ENCODE measurements at regions not wholly inside any gene's neighbourhood (a gene's known extent, or its start where the extent isn't known, plus 50 kb on each side); places are given as distances from the start of the nearest gene placed in this dataset.
"Not testable (repeated sequence)": the region's sequence is repeated elsewhere in the genome, so short reads cannot be mapped to it uniquely, and the experiment has no call there.

DNA sequence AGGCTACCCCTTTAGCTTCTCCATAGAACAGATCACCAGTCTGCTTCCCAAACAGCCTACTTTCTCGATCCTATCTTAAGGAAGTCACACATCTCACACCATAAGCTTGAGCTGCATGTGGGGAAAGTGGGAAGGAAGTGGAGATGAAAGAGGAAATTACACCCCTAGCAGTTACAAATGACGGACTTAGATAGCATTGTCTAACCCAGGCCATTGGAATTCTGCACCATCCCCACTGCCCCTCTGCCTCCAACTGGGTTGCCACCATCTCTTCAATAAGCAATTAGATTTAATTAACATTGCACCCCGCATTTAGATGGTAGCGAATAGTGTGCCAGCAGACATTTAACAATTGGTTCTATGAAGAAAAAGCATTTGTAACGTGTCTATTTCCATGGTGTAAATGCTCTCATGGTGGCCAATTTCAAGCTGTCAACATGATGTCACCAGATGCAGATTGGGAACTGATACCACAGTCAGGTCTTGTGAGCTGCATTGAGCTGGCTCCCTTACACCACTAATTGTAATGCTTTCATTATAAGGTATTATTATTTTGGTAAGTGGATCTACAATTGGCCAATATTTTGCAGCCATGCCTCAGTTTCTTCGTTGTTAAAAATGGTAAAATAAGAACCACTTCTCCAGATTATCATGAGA is 124.7 kb downstream of the CD24 start:
- DNase-seq (ENCODE audit: low read depth in 2 of 2), result no peak

DNA sequence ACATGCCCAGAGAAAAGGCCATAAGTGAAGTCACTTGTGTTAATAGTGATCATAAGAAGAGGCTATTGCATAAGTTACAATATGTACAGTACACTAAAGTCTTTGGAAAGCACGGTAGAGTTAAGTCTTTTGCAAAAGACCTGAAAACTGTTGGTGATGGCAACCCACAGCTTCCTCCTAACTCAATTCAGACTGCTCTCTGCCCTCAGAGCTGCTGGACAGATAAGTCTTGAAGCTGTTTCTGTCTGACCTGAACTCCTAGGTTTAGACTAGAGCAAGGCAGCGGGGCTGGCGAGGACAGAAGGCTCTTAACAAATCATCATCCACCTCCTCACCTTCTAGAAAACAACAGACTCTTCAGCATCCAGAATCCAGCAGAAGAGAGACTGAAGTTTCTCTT is 125.4 kb downstream of the CD24 start:
- DNase-seq (ENCODE audit: low read depth in 2 of 2), result no peak

DNA sequence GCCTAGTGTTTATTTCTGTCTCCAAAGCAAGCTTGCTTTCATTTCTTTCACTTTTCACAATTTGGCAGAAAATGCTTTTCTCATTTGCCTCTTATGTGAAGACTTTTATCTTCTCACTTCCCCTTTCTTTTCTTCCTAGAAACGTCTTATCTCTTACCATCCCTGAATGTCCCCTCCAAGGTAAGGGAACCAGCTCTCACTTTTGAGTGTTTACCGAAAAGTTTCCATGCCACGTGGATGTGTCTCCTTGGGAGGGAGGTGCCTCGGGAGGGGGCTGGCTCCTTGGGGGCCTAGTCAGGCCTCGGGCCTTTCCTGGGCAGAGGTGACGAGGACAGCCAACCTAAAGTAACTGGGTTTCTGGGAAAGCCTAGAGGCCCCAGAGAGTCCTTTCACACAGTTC is 127.4 kb downstream of the CD24 start:
- no peak for DNase-seq (ENCODE audit: low read depth in 2 of 2)

DNA sequence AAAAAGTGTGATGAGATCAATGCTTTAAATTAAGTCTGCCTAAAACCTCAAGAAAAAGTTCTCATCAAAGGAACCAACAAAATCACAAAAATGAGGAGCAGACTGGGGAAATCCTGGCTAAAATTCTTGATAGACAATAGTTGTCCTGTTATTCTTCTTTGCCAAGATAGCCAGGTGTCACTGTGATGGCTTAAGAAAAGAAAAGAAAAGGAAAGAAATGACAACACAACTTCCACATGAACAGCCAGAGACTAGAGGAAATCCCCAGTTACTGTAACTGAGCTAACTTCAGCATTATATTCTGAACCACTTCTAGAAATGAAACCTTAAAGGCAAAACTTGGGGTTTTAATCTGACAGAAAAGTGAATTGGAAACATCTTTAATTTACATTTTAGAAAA is 129.6 kb downstream of the CD24 start:
- no peak for DNase-seq (ENCODE audit: low read depth in 2 of 2)

DNA sequence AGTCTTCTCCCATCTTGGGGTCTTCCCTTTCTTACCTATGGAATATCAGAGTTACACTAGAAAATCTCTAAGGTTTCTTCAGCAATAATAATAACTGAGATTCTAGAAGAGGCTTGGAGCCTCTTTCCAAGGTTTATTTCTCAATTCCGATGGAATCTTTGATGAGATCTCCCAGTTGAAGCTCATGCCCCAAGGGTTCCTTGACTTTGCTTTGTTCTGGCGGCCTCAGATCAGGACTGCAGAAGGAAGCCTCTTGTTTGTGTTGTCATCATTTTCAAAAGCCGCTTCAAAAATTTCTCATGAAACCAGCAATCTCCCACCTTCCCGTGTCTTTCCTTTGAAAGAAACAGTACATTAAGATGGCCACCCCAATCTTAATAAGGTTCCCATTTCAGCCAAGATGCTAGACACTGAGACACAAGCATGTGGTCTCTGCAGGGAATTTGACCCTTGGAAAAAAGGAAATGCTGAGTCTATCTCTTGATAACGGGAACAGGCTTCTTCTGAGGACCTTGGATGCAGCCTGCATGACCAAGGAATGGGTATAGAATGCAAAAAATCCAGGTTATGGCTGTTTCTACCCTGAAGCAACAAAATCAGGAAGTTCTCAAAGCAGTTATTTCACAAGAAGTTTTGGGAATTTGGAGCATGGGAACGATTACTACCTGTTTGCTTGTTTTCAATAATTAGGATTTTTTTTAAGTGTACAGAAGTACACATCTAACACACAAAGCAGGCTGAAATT is 141.6 kb downstream of the CD24 start:
- no peak for DNase-seq (ENCODE audit: low read depth in 2 of 2)

DNA sequence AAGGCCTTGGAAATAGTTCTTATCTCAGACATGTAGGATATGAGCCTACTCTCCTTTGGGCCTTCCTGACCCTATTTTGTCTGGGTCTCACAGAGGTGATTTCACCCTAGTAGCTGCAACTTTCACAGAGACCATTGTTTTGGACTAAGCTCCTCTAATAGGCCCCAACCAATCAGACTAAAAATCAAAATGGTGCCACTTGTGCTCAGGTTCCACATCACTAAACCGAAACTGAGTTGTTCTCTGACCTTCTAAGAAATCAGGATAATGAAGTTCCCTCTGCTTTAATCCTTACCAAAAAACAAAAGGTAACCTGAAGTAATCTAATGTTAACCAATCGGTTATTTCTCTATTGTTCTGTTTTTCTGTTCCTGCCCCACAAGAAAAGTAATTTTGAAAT is 143.6 kb downstream of the CD24 start:
- no peak for DNase-seq (ENCODE audit: low read depth in 2 of 2)

DNA sequence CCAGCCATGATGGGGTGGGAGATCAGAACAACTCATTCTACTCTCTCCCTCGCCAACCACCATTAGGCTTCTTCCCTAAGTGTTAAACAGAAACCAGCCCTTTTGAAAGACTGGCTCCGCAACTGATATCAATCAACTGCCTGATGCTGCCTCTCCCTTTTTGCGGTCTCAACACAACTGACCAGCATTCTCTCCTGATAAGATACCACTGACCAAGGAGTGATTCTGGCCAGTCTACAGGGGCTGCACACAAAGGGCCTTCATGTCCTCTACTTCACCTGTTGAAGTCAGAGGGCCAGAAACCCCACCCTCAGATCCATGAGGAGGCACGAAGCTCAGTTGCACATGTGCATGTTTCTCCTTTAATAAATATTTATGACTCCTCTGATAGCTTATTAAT is 145.1 kb downstream of the CD24 start:
- no peak for DNase-seq (ENCODE audit: low read depth in 2 of 2)

DNA sequence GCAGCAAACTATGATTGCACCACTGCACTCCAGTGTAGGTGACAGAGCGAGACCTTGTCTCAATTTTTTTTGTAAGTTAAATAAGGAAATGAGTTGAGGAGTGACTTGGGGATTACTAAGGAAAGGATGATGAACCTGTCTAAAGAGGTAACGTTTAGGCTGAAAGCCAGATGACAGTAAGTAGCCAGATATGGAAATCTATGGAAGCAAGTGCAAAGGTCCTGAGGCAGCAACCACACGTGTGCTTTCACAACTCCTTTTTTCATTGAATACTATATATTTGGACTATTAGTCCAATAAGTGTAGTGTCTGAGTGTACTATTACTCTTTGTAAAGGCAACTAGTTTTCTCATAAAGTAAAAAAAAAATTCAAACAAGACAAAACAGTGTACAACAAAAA is 147.4 kb downstream of the CD24 start:
- DNase-seq (ENCODE audit: low read depth in 2 of 2), result no peak

DNA sequence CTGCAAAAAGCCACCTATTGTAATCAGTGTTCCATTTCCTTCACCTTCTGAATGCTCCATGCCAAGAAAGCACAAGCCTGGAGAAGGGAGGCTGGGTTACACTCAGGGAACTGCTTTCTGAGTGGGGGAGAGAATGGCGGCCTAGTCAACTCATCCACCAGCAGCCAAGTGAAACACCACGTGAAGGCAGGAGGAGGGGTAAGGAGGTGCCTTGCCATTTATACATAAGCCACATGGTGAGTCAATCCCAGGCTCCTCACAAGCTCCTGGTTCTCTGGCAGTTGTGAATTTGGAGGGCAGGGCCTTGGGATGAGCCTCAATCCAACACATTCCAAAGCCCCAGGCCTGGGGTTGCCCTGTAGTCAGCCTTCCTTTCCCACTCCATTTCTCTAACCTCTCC is 149.4 kb downstream of the CD24 start:
- no peak for DNase-seq (ENCODE audit: low read depth in 2 of 2)

DNA sequence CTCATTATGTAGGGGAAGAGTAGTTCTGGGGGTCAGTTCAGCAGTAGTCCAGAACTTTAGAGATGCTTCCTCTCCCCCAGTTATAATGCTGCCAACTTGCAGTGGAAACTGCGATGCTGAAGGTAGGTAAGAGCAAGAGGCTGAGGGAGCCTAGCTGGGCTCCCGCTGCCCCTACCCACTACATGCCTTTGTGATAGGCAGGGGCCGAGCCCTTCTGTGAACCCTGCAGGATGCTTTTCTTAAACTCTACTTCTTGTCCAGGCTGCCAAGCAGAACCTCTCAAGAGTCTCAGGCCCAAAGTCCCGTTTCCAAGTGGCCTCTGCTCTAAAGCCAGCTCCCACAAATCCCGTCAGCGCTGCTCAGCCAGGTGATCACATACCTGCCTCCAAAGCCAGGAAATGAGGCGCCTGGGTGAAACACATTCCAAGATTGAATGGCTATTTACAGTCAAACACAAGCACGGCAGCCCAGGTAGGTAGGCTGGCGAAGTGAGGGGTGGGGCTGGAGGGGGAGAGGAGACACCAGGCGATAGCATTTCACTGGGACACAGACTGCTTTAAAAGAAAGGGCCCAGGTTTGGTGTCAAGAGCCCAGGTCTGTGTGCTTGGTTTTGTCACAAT is 150.7 kb downstream of the CD24 start:
- DNase-seq (ENCODE audit: low read depth in 2 of 2), result no peak

DNA sequence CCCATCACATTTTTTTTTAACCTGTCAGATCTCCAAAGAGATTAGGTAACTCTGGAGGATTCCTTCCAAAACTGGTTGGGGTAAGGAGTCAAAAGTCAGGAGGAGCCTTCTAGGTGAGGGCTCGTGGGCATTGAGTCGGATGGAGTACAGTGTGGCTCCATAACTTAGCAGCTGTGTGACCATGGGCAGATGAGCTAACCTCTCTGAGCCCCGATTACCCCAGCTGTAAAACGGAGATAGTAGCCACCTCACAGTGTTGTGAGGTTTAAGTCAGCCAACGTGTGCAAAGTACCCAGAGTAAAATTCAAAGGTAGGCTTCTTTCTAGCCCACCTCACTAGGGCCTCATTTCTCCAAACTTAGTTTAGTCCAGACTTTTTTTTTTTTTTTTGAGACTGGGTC is 151.5 kb downstream of the CD24 start:
- DNase-seq (ENCODE audit: low read depth in 2 of 2), result no peak

DNA sequence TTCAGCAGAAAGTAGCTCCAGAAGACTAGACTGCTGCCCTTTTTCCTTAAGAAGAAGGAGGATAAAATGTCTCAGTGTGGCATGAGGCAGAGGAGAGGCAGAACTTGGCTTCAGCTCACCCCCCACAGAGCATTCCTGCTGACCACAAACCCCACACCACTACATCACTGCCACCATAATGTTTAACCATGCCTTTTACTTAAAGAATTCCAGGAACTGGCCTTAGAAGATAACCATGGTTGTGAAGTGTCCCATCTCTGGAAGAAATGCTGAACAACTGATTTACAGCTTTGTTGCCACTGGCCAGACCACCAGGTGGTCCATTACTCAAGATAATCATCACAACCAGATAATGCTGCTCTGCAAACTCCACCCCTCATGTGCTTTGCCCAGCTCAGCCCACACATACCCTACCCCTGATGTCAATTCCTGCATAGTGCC is 154.1 kb downstream of the CD24 start:
- peak; percentile 29 to 33 for DNase-seq (ENCODE audit: low read depth in 2 of 2)

DNA sequence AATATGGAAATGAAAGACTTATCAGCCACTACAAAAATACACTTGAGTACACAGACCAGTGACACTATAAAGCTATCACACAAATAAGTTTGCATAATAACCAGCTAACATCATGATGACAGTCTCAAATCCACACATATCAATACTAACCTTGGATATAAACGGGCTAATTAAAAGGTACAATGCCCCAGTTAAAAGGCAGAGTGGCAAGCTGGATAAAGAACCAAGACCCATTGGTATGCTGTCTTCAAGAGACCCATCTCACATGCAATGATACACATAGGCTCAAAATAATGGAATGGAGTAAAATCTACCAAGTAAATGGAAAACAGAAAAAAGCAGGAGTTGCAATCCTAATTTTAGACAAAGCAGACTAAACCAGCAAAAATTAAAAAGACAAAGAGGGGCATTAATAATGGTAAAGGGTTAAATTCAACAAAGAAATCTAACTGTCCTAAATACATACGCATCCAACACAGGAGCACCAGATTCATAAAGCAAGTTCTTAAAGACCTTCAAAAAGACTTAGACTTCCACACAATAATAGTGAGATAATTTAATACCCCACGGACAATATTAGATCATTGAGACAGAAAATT is 163.3 kb downstream of the CD24 start:
- no peak for DNase-seq (ENCODE audit: low read depth in 2 of 2)

DNA sequence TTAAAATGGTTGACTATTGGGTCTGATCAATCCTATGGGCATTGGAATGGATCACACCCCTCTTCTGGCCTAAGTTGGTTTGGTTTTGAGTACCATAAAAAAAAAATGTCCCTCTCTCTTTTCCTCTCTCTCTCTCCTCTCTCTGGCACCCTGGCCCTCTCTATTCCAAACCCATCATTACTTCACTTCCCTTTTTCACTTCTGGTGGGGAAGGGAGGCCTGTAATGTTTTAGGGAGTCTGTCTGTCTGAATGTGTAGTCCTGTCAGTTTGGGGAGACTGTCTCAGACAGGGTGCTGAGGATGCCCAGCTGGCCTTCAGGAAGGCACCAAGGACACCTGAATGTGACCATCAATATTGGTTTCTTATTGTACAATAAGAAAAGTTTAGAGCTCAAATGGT is 165.8 kb downstream of the CD24 start:
- DNase-seq (ENCODE audit: low read depth in 2 of 2), result no peak

DNA sequence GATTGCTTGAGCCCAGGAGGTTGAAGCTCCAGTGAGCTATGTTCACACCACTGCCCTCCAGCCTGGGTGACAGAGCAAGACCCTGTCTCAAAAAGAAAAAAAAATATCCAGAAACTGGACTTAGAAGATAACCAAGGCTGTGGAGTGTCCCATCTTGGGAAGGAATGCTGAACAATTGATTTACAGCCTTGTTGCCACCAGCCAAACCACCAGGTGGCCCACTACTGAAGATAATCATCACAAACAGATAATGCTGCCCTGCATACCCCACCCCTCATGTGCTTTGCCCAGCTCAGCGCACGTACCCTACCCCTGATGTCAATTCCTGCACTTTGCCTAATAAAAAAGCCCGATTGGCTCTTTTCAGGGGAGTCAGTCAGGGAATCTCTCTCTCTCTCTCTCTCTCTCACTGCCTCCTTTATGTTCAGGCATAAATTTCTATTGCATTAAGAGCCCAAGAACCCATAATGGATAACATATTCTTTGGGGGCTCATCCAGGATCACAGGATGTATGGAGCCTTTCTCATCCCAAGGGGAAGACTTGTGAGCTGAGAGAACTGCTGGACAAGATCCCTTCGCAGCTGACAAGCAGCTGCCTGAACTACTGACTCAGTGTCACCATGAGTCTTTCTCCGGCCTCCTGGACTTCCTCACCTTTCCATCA is 166.4 kb downstream of the CD24 start:
- DNase-seq (ENCODE audit: low read depth in 2 of 2), result no peak

DNA sequence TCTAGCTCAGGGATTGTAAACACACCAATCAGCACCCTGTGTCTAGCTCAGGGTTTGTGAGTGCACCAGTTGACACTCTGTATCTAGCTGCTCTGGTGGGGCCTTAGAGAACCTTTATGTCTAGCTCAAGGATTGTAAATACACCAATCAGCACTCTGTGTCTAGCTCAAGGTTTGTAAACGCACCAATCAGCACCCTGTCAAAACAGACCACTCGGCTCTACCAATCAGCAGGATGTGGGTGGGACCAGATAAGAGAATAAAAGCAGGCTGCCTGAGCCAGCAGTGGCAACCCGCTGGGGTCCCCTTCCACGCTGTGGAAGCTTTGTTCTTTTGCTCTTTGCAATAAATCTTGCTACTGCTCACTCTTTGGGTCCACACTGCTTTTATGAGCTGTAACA is 168.3 kb downstream of the CD24 start:
- DNase-seq (ENCODE audit: low read depth in 2 of 2), result not testable (repeated sequence)

DNA sequence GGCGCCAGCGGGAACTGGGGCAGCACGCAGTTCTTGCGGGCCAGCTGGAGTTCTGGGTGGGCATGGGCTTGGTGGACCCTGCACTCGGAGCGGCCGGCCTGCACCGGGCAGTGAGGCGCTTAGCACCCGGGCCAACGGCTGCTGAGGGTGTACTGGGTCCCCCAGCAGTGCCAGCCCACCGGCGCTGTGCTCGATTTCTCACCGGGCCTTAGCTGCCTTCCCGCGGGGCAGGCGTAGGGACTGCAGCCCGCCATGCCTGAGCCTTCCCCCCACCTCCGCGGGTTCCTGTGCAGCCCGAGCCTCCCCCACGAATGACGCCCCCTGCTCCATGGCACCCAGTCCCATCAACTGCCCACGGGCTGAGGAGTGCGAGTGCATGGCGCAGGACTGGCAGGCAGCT is 168.8 kb downstream of the CD24 start:
- no peak for DNase-seq (ENCODE audit: low read depth in 2 of 2)

DNA sequence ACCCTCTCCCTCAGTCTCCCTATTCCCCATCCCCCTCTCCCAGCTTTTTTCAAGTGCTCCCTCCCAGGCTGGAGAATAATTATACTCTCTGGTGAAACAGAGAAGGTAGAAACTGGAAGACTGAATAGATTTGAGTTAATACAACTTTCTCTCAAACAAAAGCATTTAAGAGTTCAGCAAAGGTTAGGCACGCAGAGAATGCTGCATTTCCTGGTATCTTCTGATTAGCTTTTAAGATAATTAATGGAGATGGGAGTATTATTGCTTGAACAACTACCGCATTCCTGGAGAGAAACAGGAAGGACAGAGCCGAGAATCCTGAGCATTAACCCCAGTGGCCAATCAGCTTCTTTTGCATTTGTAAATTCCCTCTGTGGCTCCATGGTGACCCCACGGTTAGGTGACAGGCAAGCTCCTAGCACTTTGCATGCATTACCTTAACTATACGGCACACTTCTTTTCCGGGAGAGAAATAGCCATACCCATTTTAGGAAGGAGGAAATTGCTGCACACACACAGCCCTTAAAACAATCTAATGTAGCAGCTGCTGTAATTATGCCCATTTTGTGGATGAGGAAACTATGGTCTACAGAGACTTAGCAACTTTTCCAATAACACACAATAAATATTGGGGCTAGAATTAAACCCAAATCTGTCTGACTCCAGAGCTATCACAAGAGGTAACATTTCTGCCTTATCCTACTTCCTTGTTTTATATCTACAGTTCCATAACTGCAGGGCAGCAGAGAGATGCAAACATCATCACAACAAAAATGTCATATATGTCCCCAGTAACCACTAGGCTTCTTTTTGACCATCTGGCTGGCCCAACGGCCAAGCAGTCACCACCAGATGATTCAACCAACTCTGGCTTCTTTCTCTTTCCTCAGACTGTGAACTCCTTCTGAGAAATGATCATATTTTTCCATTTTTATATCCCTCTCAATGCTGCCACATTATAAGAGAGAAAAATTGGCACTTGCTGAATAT is 169.9 kb downstream of the CD24 start:
- no peak for DNase-seq (ENCODE audit: low read depth in 2 of 2)

DNA sequence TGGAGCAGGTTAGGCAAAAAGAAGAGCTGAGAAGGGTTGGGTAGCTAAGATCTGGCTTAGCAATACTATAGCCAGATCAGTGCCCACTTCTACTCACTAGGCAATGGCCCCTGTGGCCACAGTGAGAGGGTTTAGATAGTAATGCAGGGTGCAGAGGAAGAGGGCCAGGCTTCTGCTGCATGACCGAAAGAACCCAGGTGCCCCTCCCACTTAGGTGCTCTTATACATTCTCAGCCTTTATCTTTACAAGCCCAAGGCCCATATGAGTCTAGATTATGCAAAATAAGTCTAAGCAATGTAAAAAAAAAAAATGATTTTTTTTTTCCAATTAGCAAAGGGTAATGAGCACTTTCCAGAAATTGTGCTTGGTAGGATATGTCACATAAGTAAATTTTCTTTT is 171.3 kb downstream of the CD24 start:
- DNase-seq (ENCODE audit: low read depth in 2 of 2), result no peak

DNA sequence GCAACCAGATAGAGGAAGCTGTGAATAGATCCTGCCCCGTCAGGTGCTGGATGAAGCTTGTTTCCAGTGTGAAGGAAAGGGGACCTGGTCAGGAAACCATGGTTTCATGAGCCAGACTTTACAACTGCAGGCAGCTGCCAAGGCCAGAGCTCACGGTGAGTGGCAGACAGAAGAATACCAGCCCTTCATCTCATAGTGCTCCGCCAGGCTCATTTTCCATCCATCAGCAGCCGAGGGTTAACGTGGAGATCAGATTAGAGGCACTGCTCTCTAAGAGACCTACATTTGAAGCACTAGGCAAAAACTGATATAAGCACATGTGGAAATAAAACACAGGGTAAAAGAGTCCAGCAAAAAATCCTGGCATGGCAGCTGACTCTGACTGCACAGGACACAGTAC is 172.4 kb downstream of the CD24 start:
- no peak for DNase-seq (ENCODE audit: low read depth in 2 of 2)

DNA sequence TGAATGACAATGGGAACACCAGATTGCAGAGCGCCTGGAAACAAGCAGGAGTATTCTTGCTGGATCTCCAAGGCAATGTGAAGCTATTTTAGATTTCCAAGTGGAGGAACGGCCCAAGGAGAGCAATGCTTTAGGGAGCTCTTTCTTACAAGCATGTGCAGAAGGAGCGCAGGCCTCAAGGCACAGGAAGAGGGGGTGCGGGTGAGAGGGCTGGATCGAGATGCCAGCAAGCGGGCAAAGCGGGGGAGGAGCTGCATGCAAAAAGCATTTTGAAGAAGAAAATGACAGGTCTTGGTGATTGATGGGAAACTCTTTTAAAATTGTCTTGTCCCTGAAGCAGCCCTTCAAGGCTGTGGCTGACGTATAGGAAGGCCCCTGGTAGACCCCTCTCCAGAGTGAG is 171.9 kb downstream of the QRSL1 start:
- DNase-seq (ENCODE audit: low read depth in 2 of 2), result no peak
